ENCODE measurements at regions not wholly inside any gene's neighbourhood (a gene's known extent, or its start where the extent isn't known, plus 50 kb on each side); places are given as distances from the start of the nearest gene placed in this dataset.

- TF ChIP-seq CHD7 (IDR thresholded peaks at IDR 0.05; ENCODE audit: insufficient replicate concordance, low read length) (no peak), YY1 (IDR thresholded peaks at IDR 0.05; ENCODE audit: low read depth, low read length) (no peak), NANOG (IDR thresholded peaks at IDR 0.05; ENCODE audit: insufficient read depth, low read depth, low read length, poor library complexity, severe bottlenecking) (no peak), CBX8 (IDR thresholded peaks at IDR 0.05; ENCODE audit: borderline replicate concordance, low read depth, low read length) (no peak), TBP (IDR thresholded peaks at IDR 0.05; ENCODE audit: low read depth, low read length) (no peak), GABPA (IDR thresholded peaks at IDR 0.05; ENCODE audit: borderline replicate concordance, insufficient read depth, low read length) (no peak), MAFK (IDR thresholded peaks at IDR 0.05; ENCODE audit: low read depth, low read length) (no peak), KDM5A (IDR thresholded peaks at IDR 0.05; ENCODE audit: low read length) (no peak), PHF8 (conservative IDR thresholded peaks at IDR 0.05; ENCODE audit: low read depth, low read length) (no peak), SIRT6 (IDR thresholded peaks at IDR 0.05; ENCODE audit: low read length) (no peak), JUND (IDR thresholded peaks at IDR 0.05; ENCODE audit: low read length) (no peak), RFX5 (IDR thresholded peaks at IDR 0.05; ENCODE audit: borderline replicate concordance, low read depth, low read length) (no peak)
Measured at GRCh38 chr4:147076728-147077127, 131.1 kb upstream of the TTC29 start (continued).
